Natural killer cell (primary cell): ENCODE measurements at regions not wholly inside any gene's neighbourhood (a gene's known extent, or its start where the extent isn't known, plus 50 kb on each side); places are given as distances from the start of the nearest gene placed in this dataset.

ENCODE experiments used
- ATAC-seq, 3 donors: fragments of 150-1000 bp in 2 of 3; fragments of 200-7000 bp in 1 of 3; cut with Tn5 transposase; 1 replicate in 1 of 3; 2 replicates in 2 of 3; pipeline ENCODE4 v1.10.0; 2021; ENCODE audit warnings: mild to moderate bottlenecking in 2 of 3, moderate library complexity in 2 of 3
- DNase-seq, 2 donors: peaks; one replicate each; pipeline versions ENCODE4 v3.0.0 to v3.0.0-alpha.2; 2013 to 2021; ENCODE audit warnings: mixed read lengths in 1 of 2
- H3K27ac ChIP-seq: one replicate; pipeline ENCODE4 v1.5.1; 2013; ENCODE audit warnings: mild to moderate bottlenecking, low read length
- H3K27me3 ChIP-seq: one replicate; pipeline ENCODE4 v1.6.1; 2013; ENCODE audit warnings: low read length; ENCODE audit not compliant: control insufficient read depth, insufficient read depth
- H3K36me3 ChIP-seq: one replicate; pipeline ENCODE4 v1.6.1; 2013; ENCODE audit warnings: low read length; ENCODE audit not compliant: control insufficient read depth, insufficient read depth
- H3K4me1 ChIP-seq: one replicate; pipeline ENCODE4 v1.6.1; 2013; ENCODE audit warnings: low read length; ENCODE audit not compliant: control insufficient read depth, insufficient read depth
- H3K4me3 ChIP-seq: one replicate; pipeline ENCODE4 v1.5.1; 2013; ENCODE audit warnings: low read length
- H3K9me3 ChIP-seq: one replicate; pipeline ENCODE4 v1.6.1; 2013; ENCODE audit warnings: low read length; ENCODE audit not compliant: control insufficient read depth, insufficient read depth
- H3K27ac Mint-ChIP-seq, 2 donors: one replicate each; pipeline ENCODE4 v1.8.0; 2022; ENCODE audit warnings: mild to moderate bottlenecking in 2 of 2, mixed read lengths in 2 of 2, moderate library complexity in 1 of 2
- H3K27me3 Mint-ChIP-seq, 2 donors: one replicate each; pipeline ENCODE4 v1.8.0; 2022; ENCODE audit warnings: low read depth in 2 of 2, mixed read lengths in 2 of 2
- H3K36me3 Mint-ChIP-seq: one replicate; pipeline ENCODE4 v1.8.0; 2022; ENCODE audit warnings: mixed read lengths
- H3K4me1 Mint-ChIP-seq, 2 donors: one replicate each; pipeline ENCODE4 v1.8.0; 2022; ENCODE audit warnings: mixed read lengths in 2 of 2
- H3K4me3 Mint-ChIP-seq: one replicate; pipeline ENCODE4 v1.8.0; 2022; ENCODE audit warnings: mild to moderate bottlenecking, moderate library complexity, mixed read lengths
- H3K9me3 Mint-ChIP-seq, 2 donors: one replicate each; pipeline ENCODE4 v1.8.0; 2022; ENCODE audit warnings: mixed read lengths in 2 of 2
- CTCF ChIP-seq: fragments of 200-600 bp; IDR thresholded peaks from one replicate; pipeline ENCODE4 v1.8.0; 2022; ENCODE audit warnings: antibody characterized with exemption
- WGBS: methylation state at CpG from one replicate; pipeline ENCODE4 v1.1.7; 2013; ENCODE audit warnings: missing lambda C conversion rate; ENCODE audit not compliant: insufficient coverage; 5-methylcytosine and 5-hydroxymethylcytosine counted together
- intact Hi-C: fragments of 100-400 bp; cut with micrococcal nuclease; formaldehyde crosslinking; loops from one replicate; pipeline ENCODE4 v1.14.2; 2022

- no peak for TF ChIP-seq CTCF
- H3K36me3 Mint-ChIP-seq, result no peaks in the 10 kb centered on the region
- no peaks in the 10 kb centered on the region for H3K27me3 Mint-ChIP-seq
- Histone ChIP-seq H3K4me3 (no peak overlapping the region), H3K27ac (no peak overlapping the region), H3K4me1 (peaks cover 33% of the 10 kb centered on the region), H3K36me3 (no peaks in the 10 kb centered on the region), H3K27me3 (no peaks in the 10 kb centered on the region), H3K9me3 (no peaks in the 10 kb centered on the region)
- ATAC-seq (no peak), DNase-seq (no peak)
- intact Hi-C loops, result loop anchor here (5.0 kb wide), 1 partner anchor 34 kb away; no protein-coding TSS in a partner anchor
- peaks cover 78 to 83% of the 10 kb centered on the region in 2 donors for H3K4me1 Mint-ChIP-seq
- 85% methylated on average over 3 of the region's 4 CpGs for WGBS
- no peaks in the 10 kb centered on the region for H3K9me3 Mint-ChIP-seq
- H3K27ac Mint-ChIP-seq, result peak overlapping the region in 1 of 2 donors; percentile 79
- no peak overlapping the region for H3K4me3 Mint-ChIP-seq
Observed at GRCh38 chr3:187952849-187953248, 201.1 kb upstream of the LPP start.

- H3K27ac ChIP-seq, result no peak overlapping the region
- Mint-ChIP-seq H3K4me1 (peaks cover 85 to 92% of the 10 kb centered on the region in 2 donors), H3K27ac (peak overlapping the region in 1 of 2 donors; percentile 15), H3K4me3 (no peak overlapping the region), H3K9me3 (no peaks in the 10 kb centered on the region), H3K36me3 (no peaks in the 10 kb centered on the region), H3K27me3 (no peaks in the 10 kb centered on the region)
- intact Hi-C loops, result loop anchor here (5.0 kb wide), 1 partner anchor 33 kb away; no protein-coding TSS in a partner anchor
- no peak for DNase-seq
- H3K4me3 ChIP-seq, result no peak overlapping the region
- no peak for ATAC-seq
- WGBS, result 100% methylated on average over 2 of the region's 2 CpGs
- H3K4me1 ChIP-seq, result peaks cover 46% of the 10 kb centered on the region
- no peaks in the 10 kb centered on the region for H3K27me3 ChIP-seq
- no peaks in the 10 kb centered on the region for H3K36me3 ChIP-seq
- no peaks in the 10 kb centered on the region for H3K9me3 ChIP-seq
- TF ChIP-seq CTCF, result no peak
Observed at GRCh38 chr3:187954516-187954872, 199.5 kb upstream of the LPP start.

- H3K4me1 ChIP-seq, result peaks cover 48% of the 10 kb centered on the region
- no peaks in the 10 kb centered on the region for H3K27me3 ChIP-seq
- intact Hi-C loops, result loop anchor here (5.0 kb wide), 1 partner anchor 32 kb away; no protein-coding TSS in a partner anchor
- 84% methylated on average over 4 of the region's 4 CpGs for WGBS
- Mint-ChIP-seq H3K4me3 (no peak overlapping the region), H3K27ac (peak overlapping the region; percentile 21 to 31), H3K36me3 (no peaks in the 10 kb centered on the region), H3K4me1 (peaks cover 82 to 88% of the 10 kb centered on the region in 2 donors), H3K9me3 (no peaks in the 10 kb centered on the region), H3K27me3 (no peaks in the 10 kb centered on the region)
- H3K4me3 ChIP-seq, result no peak overlapping the region
- H3K9me3 ChIP-seq, result no peaks in the 10 kb centered on the region
- no peak for TF ChIP-seq CTCF
- ATAC-seq (no peak), DNase-seq (no peak)
- H3K27ac ChIP-seq, result no peak overlapping the region
- H3K36me3 ChIP-seq, result no peaks in the 10 kb centered on the region
Observed at GRCh38 chr3:187954873-187955586, 198.9 kb upstream of the LPP start.

GRCh38 chr3:187955587-187955952 is 198.4 kb upstream of the LPP start:
- H3K4me1 Mint-ChIP-seq, result peaks cover 77 to 83% of the 10 kb centered on the region in 2 donors

More at GRCh38 chr3:187955587-187955952, 198.4 kb upstream of the LPP start:
- Mint-ChIP-seq H3K9me3 (no peaks in the 10 kb centered on the region), H3K4me3 (no peak overlapping the region), H3K36me3 (no peaks in the 10 kb centered on the region), H3K27me3 (no peaks in the 10 kb centered on the region), H3K27ac (peak overlapping the region; percentile 21 to 31)
- H3K4me1 ChIP-seq, result peaks cover 48% of the 10 kb centered on the region
- H3K27ac ChIP-seq, result no peak overlapping the region
- intact Hi-C loops, result no loop called here
- H3K9me3 ChIP-seq, result no peaks in the 10 kb centered on the region
- no peak for ATAC-seq
- no peaks in the 10 kb centered on the region for H3K36me3 ChIP-seq
- no peak for DNase-seq
- H3K27me3 ChIP-seq, result no peaks in the 10 kb centered on the region
- no peak for TF ChIP-seq CTCF
- no peak overlapping the region for H3K4me3 ChIP-seq
